CD4-positive, alpha-beta T cell treated with Interleukin-12 subunit alpha and Interleukin-12 subunit beta, for 1 hour (primary cell): ENCODE measurements at regions not wholly inside any gene's neighbourhood (a gene's known extent, or its start where the extent isn't known, plus 50 kb on each side); places are given as distances from the start of the nearest gene placed in this dataset.
"Not testable (repeated sequence)": the region's sequence is repeated elsewhere in the genome, so short reads cannot be mapped to it uniquely, and the experiment has no call there.

Experiments
- DNase-seq: peaks from one replicate; pipeline ENCODE4 v3.0.0-alpha.2; 2020

DNA sequence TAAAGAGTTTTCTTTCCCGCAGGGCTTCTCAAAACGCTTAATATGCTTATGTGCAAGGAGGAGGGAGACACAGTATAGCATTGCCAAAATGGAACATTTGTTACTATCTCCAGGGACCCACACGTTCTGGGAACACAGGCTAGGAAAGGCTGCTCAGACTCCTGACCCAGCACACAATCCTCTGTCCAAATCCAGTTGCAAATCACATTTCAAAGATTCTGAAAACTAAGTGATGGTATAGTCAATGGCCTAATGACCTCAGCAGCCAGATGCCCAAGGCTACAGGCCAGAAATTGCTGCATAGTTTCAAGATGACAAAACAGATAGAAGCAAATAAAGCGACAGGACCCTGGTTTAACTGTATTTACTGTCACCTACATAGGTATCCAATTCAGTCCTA lies 97.0 kb upstream of the GRIP1 start:
- no peak for DNase-seq

DNA sequence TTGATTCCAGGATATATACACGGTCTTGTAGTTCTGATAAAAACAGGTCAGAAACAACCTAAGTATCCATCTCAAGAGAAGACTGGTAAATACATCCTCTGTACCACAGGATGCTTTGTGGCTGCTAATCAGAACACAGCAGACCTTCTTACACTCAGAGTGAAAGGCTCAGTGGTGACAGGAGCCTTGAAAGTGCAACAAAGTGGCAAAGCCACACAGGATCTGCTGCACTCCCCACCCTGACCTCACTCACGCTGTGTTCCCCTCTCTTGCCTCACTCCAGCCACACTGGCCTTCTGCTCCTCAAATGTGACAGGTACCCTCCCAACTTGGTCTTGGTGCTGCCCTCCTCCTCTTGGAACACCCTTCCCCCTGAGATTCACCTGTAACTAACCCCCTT lies 98.1 kb upstream of the GRIP1 start:
- peak; percentile 37 for DNase-seq

DNA sequence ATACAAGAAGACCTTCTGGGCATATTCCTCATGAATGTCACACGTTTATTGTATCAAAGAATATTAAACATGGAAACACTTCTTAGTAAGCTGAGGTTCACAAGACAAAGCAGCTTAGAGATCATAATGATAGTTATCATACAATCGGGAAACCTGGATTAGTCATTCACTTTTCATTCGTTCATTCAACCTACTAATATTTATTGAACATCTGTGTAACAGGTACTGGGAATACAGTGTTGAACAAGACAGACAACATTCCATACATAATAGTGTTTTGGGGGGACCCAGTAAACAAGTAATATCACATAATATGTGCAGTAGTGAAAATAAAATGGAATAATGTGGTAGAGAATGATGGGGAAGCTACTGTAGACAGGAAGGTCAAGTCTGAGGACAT lies 100.6 kb upstream of the GRIP1 start:
- no peak for DNase-seq

DNA sequence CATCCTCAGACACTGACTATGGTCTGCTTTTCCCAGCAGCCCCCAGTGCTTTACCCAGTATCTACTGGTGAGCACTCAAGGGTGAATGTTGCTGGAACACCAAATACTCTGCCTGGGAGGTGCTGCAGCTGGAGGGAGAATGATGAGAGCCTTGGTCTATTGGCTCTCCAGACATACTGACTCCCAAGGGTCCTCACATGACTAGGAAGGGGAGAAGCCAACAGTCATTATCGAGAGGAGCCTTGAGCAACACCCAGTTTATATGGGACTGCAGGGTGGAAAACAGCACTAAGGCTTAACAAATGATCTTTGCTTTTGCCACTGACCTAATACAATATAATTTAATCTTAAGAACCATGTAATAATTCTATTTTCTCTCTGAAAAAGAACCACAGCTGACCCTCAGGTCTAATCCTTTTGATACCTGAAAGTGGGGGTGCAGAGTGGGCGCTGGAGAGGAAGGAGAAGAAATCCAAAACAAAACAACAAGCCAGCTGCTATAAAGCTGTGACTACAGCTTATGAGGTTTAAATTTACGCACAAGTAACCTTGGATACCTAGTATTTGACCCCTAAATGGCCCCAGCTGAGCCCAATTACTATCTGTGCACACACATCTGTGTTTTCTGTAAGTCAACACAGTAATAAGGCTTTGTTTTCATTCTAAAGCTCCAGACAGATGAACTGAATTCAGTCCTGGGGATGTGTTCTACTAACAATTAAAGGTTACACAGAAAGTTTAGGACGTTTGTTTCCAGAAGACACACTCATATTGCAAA lies 107.8 kb upstream of the GRIP1 start:
- no peak for DNase-seq

DNA sequence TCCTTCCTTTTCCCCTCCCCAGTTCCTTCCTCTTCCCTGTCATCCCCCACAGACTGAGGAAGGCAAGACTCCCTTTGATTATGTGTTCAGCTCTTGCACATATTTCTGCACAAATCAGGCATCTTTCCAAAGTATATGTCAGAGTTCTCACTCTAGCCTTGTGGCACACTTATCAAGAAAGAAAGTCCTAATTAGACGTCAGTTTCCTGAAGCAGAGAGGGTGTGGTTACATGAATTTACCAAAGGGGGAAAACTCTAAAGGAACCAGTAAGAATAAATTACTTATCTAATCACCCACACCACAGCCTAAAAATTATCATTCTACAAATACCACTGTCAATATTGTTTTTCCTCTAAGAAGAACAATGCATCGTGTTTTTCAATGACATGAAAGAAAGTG lies 120.7 kb upstream of the GRIP1 start:
- no peak for DNase-seq

DNA sequence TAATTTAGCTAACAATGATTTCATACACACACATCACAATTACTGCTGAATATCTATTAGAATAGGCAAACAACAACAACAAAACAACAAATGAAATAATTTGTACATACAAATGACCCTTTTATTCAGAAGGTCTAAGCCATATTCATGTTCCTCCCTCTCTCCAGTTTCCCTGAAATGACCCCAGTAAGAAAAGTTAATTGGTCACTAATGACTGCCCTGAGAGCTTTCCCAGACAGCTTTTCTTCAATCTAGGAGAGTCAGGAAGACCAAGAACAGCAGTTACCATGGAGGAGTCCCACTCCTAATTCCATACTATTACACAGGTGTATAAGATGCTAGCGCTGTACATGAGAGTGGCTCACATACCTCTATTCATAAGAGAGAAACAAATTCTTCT lies 121.2 kb upstream of the GRIP1 start:
- DNase-seq: no peak

DNA sequence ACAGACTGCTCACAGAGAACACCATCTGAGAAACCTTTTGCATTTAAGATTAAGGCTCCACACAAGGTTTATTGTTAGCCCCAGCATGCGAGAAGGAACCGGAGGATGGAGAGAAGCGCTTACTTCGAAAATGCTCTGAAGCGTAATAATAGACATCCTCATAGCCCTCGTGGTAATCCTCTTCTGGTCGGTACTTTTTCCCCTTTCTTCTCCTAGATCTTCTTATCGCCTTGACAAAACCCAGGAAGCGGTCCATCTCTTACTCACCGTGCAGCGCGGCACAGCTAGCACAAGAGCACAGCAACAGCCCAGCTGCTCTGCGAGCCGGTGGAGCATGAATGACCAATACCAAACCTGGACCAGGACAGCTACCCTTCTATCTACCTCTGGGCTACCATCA lies 125.1 kb upstream of the GRIP1 start:
- DNase-seq: no peak

DNA sequence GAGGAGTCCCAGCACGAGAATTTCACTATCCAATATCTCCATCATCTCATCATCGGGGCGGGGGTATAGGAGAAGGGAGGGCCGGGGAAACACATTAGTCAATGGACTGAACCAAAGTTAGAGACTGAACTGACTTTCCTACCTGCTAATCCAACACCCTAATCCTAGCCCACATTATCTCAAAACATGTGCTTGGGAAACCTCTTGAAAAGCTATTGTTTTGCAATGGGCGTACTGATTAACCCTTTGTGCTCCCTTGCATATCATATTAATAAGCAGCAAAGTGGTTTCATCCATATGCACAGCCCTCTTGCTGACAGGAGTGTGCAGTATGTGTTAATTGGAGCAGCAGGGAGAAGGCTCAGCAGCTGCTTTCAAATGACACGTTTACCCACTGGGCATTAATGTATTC lies 125.7 kb upstream of the GRIP1 start:
- no peak for DNase-seq

DNA sequence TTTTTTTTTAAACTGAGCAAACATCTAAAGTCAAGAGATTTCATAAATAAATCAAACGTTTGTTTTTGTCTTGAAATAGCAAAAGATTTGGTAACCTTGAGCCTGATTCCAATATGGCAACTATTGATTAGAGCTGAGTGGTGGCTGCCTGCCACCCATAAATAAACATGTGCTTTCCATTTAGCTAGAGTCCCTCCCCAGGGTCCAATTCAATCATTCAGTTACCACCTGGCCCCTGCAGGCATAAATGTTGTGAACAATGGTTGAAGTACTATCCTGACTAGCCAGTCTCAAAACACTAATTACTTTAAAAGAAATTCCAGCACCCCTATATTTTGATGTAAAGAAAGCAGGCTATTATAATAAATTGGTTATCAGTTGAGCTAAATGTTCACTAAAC lies 129.7 kb upstream of the GRIP1 start:
- no peak for DNase-seq

DNA sequence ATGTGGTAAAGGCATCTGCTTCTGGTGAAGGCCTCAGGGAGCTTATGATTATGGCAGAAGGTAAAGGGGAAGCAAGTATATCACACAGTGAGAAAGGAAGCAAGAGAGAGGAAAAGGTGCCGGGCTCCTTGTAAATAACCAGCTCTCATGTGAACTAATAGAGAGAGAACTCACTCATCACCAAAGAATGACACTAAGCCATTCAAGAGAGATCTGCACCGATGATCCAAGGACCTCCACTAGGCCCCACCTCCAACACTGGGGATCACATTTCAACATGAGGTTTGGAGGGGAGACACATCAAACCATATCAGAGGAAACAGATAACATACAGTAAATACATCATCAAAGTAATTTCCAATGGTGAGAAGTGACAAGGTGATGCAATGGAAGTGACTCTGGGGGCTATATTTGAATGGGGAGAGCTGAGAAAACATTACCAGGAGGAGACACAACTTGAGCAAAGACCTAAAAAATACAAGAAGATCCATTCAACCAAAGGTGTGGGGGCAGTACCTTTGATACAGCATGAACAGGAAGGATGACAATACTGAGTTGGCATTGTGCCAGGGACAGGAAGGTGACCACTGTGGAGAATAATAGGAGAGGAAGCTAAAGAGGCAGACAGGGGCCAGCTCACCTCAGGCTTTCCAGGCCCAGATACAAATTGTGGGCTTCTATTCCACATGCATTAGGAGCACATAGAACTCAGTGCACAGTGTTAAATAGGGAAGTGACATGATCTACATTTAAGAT lies 134.4 kb upstream of the GRIP1 start:
- DNase-seq: no peak

DNA sequence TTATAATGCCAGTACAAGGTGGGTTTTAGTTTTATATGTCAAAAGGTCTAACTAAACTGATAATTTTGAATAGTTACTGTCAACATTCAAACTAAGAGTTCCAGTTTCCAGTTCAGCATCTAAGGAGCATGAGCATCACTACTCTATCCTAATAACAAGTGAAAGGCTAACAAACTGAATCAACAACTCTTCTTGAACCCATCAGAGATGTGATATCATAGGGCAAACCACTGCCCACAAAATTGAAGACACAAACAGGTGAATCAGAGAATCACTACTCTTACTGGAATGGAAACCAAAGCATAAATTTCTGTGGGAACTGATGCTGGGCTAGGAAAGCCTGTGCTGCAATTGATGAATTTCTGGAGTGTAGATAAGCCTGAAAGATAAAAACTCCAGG lies 140.7 kb upstream of the GRIP1 start:
- no peak for DNase-seq

DNA sequence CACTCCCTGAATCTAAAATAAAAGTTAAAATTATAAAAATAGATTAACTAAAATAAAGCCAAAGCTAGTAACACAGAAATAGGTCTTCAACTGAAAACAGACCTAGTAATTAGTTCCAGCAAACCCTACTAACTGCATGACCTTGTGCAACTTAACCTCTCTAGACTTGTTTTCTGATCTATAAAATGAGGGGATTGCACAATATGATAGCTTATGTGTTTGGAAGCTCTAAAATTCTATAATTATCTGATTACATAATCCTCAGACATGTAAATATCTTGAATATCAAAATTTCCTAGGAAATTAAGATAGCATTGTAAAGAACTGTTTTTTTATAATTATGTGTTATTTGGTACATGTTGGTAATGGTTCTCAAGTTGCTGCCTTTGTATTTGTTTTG lies 144.1 kb upstream of the GRIP1 start:
- DNase-seq: no peak

DNA sequence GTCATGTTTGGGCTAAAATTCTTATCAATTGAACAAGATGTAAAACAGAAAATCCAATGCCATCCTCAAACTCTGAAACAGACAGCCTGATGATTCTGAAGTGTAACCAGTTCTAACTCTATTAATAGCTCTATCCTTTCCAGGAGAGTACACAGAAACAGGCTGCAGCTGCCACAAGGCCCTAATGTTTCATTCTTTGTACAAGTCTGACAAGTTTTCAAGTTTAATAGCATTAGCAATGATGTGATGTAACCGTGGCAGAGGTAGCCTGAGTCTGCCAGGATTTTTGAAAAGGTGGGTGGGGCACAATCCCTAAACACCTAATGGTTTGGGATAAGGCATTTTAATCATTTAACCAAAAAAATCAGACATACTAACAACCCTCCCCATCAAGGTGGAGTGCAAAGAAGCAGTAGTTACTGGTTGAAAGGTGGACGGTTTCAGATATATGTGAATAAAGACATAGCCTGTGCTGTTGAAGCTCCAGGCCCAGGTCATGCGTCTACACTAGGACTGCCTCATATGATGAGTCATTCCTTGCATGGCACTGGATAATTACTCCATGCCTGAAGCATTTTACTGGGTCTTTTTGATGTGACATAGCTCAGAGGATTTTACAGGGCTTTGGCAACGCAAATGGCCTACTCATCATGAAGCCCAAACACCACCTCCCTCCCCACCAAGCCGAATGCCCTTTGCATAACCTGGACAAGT lies 145.1 kb upstream of the GRIP1 start:
- DNase-seq: no peak

DNA sequence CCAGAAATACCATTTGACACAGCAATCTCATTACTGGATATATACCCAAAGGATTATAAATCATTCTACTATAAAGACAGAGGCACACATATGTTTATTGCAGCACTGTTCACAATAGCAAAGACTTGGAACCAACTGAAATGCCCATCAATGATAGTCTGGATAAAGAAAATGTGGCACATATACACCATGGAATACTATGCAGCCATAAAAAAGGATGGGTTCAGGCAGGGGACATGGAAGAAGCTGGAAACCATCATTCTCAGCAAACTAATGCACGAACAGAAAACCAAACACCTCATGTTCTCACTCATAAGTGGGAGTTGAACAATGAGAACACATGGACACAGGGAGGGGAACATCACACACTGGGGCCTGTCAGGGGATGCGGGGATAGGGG lies 147.0 kb upstream of the GRIP1 start:
- not testable (repeated sequence) for DNase-seq

DNA sequence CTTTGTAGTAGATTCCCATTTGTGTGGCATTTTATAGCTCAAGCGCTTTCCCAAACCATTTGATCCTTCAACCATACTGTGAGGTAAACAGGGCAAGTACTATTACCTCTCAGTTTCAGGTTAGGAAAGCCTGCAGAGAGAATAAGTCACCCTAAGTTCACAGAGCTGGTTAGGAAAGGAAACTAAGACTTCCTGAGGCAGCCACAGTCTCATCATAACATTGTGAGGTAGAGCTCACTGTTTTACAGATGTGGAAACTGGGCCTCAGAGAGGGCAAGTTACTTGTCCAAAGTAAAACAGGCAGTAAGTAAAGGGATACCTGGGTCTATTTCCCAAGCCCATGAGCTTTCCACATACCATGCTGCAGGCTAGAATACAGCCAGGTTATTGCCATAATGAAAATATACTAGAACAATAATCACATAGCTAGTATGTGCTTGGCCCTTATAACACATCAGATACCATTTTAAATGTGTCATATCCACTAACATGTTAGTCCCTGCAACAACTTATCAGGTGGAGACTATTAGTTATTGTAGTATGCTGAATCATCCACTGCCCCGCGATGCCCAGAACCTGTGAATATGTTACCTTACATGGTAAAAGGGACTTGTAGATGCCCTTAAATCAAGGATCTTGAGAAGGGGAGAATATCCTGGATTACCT lies 150.9 kb upstream of the GRIP1 start:
- peak; percentile 13 for DNase-seq

DNA sequence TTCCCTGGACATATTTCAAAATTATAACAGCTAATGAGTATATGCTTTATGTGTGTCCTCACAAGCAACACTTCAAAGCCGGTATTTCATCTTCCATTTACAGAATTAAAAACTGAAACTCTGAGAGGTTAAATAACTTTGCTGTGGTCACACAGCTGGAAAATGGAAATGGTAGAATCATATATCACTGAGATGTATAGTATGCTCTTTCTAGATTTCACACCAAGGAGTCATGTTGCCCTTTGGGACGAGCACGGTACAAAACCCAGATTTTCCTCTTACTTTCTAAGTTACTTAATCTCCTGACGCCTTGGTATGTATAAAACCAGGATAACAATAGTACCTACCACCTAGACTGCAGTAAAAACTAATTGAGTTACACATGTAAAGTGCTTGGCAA lies 152.6 kb upstream of the GRIP1 start:
- DNase-seq: no peak

DNA sequence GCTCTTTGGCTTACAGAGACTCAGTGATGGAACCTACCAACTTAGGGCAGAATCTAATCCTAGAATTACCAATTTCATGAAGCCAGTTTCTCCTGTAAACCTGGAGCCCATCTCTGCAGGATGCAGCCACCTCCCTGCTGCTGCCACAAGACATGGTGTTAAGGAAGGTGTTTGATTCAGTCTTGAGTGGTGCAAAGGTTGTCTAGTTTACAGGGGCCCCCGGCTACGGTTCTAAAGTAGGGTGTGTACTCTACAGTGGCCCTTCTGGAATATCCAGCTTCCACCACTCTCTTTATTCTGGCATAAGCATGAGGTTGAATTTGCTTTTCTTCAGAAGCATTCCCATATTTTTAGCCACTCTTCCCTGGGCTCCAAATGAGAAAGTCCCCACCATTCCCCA lies 154.1 kb upstream of the GRIP1 start:
- no peak for DNase-seq

DNA sequence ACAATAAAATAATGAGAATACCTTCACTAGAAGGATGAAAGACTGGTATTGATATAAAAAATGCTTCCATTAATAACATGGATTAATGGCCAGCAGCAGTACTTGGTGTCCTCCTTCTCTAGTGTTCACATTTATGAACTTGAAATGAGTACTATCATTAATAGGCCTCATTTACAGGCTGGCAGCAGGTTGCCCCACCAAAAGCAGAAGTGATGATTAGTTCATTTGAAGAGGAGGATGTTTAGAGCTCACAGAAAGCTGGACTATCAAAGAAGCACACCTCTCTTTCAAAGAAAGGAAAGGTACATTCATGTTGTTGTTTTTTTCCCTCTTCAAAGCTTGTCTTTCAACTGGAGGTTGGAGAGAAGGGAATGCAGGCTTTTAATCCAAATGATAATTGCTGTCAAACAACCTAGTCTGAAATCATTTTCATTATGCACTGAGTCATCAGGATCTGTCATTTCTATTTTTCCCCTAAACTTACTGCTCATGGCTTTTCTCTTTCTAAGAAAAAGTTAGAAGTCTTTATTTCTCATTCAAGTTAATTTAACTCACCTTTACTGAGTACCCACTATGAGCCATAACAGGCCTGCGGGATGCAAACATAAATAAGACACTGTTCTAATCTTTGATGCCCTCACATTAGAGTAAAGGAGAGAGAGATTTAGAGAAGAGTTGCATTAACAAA lies 157.9 kb upstream of the GRIP1 start:
- DNase-seq: no peak

DNA sequence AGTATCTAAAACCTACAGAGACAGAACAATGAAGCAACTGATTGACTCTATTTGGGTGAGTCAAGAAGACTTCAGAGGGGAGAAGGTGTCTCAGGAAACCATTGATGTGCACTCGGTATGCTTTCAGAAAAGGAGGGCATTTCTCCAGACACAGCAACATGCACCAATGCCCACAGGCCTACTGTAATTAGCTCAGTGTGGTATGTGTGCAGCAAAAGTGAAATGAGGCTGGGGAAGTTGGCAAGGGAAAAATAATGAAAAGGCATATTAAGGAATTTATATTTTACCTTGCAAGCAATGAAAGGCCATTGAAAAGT lies 158.4 kb upstream of the GRIP1 start:
- DNase-seq: no peak

DNA sequence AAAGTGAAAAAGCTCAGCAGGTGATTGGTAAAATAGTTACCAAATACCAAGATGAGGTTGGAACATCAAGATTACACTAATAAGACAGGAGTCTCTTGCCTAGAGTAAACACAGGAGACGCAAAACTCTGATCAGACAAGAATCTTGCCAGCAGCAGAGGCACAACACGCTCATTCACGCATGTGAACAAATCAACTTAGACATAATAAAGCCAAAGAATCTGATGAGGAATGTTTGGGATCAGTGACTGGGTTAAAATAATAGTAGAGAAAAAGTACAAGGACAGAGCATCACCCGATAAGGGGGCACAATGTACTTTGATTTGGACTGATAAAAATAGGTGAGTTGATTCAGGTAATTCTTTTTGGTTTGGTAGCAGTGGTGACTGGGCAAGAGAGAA lies 159.5 kb upstream of the GRIP1 start:
- DNase-seq: no peak

DNA sequence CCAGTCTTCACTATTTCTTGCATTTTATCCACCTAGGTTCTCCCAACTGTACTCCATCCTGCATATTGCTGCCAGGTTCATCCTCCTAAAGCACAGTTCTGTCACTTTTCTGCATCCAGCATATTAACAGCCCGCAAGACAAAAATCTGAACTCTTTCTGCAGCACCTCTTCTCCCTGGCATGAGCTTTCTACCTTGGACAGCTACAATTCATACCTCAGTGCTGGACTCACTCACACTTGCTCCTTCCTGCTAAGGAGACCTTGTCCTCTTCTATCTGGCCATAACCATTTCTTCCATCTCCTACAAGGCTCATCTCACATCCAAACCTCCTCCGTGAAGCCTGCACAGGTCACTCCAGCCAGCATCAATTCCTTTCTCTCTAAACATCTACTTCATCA lies 170.1 kb upstream of the GRIP1 start:
- DNase-seq: no peak

DNA sequence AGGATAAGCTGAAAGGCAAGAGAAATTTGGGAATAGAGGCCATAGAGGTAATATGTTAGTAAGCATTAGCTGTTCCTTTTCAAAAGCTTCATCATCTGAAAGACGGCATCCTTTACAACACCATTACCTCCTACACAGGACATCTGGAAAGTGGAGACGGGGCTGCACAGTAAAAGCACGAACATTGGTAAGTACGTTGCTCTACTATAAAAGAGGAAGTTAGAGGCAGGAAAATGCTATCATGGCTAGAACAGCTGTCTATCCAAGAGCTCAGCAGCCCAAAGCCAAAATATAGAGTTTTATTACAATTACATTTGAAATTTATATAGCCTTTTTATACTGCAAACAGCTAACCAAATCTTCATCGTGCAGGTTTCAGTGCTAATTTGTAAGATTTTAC lies 172.3 kb upstream of the GRIP1 start:
- no peak for DNase-seq

DNA sequence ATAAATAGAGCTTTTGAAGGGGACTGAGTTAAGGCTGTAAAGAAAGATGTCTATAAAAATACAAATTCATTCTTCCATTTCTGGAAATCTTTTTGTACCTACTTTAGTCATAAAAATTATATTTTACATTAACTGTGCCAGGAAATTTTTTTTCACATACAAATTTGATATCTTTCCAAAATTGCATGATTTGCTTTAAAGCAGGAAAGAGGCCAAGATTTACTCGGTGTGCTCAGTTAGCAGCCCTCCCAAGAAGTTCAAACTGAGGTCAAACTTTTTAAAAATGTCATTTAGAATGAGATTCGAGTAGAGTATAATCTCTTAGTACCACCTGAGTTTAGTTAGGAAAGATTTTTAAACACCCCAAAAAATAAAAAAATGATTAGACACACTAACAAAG lies 173.2 kb upstream of the GRIP1 start:
- DNase-seq: no peak
